Parathyroid adenoma (tissue), 2 donors: ENCODE measurements at regions not wholly inside any gene's neighbourhood (a gene's known extent, or its start where the extent isn't known, plus 50 kb on each side); places are given as distances from the start of the nearest gene placed in this dataset.

Source experiments
- H2AFZ ChIP-seq: fragments of 300-600 bp; sonication (generic); one replicate; pipeline ENCODE4 v1.7.0; 2017; ENCODE audit warnings: antibody characterized with exemption, mild to moderate bottlenecking
- H3K27ac ChIP-seq: fragments of 300-600 bp; sonication (generic); one replicate; pipeline ENCODE4 v1.7.0; 2017
- H3K27me3 ChIP-seq: fragments of 300-600 bp; sonication (generic); one replicate; pipeline ENCODE4 v1.7.0; 2017; ENCODE audit warnings: low read length; ENCODE audit not compliant: control insufficient read depth, insufficient read depth
- H3K36me3 ChIP-seq: fragments of 300-600 bp; sonication (generic); one replicate; pipeline ENCODE4 v1.7.0; 2017; ENCODE audit warnings: low read length; ENCODE audit not compliant: control insufficient read depth, insufficient read depth
- H3K4me1 ChIP-seq: fragments of 300-600 bp; sonication (generic); one replicate; pipeline ENCODE4 v1.7.0; 2017; ENCODE audit warnings: control low read depth
- H3K4me2 ChIP-seq: fragments of 300-600 bp; sonication (generic); one replicate; pipeline ENCODE4 v1.7.0; 2017; ENCODE audit warnings: low read length
- H3K4me3 ChIP-seq: fragments of 300-600 bp; sonication (generic); one replicate; pipeline ENCODE4 v1.7.0; 2017; ENCODE audit warnings: low read depth, low read length
- H3K79me2 ChIP-seq: fragments of 300-600 bp; sonication (generic); one replicate; pipeline ENCODE4 v1.7.0; 2017; ENCODE audit warnings: control low read depth
- H3K9ac ChIP-seq: fragments of 300-600 bp; sonication (generic); one replicate; pipeline ENCODE4 v1.7.0; 2017; ENCODE audit warnings: mild to moderate bottlenecking
- H3K9me3 ChIP-seq: fragments of 300-600 bp; sonication (generic); one replicate; pipeline ENCODE4 v1.7.0; 2017; ENCODE audit warnings: low read length; ENCODE audit not compliant: control insufficient read depth
- TF ChIP-seq, protein P1 (sequence below): fragments of 300-600 bp; sonication (generic); IDR thresholded peaks from one replicate; pipeline ENCODE4 v1.7.0; 2017; ENCODE audit warnings: antibody characterized with exemption, mild to moderate bottlenecking
- donor health status: primary hyperparathyroidism.

DNA sequence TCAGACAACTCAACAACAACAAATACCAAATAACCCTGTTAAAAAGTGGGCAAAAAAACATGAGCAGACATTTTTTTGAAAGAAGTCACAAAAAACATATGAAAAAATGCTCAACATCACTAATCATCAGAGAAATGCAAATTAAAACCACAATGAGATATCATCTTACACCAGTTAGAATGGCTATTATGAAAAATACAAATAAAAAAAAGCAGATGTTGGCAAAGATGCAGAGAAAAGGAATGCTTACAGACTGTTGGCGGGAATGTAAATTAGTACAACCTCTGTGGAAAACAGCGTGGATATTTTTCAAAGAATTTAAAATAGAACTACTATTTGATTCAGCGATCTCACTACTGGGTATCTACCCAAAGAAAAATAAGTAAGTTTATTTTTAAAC lies 114.0 kb downstream of the SLC38A4 start:
- no peak overlapping the region for H3K9ac ChIP-seq
- H3K79me2 ChIP-seq, result no peaks in the 10 kb centered on the region
- no peak overlapping the region for H3K4me2 ChIP-seq
- H3K36me3 ChIP-seq, result no peaks in the 10 kb centered on the region
- TF ChIP-seq, protein P1, sequence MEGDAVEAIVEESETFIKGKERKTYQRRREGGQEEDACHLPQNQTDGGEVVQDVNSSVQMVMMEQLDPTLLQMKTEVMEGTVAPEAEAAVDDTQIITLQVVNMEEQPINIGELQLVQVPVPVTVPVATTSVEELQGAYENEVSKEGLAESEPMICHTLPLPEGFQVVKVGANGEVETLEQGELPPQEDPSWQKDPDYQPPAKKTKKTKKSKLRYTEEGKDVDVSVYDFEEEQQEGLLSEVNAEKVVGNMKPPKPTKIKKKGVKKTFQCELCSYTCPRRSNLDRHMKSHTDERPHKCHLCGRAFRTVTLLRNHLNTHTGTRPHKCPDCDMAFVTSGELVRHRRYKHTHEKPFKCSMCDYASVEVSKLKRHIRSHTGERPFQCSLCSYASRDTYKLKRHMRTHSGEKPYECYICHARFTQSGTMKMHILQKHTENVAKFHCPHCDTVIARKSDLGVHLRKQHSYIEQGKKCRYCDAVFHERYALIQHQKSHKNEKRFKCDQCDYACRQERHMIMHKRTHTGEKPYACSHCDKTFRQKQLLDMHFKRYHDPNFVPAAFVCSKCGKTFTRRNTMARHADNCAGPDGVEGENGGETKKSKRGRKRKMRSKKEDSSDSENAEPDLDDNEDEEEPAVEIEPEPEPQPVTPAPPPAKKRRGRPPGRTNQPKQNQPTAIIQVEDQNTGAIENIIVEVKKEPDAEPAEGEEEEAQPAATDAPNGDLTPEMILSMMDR, result no peak
- H3K27me3 ChIP-seq, result no peaks in the 10 kb centered on the region
- no peaks in the 10 kb centered on the region for H3K4me1 ChIP-seq
- H3K4me3 ChIP-seq, result no peak overlapping the region
- H2AFZ ChIP-seq, result no peak overlapping the region
- H3K9me3 ChIP-seq, result no peaks in the 10 kb centered on the region
- no peak overlapping the region for H3K27ac ChIP-seq

DNA sequence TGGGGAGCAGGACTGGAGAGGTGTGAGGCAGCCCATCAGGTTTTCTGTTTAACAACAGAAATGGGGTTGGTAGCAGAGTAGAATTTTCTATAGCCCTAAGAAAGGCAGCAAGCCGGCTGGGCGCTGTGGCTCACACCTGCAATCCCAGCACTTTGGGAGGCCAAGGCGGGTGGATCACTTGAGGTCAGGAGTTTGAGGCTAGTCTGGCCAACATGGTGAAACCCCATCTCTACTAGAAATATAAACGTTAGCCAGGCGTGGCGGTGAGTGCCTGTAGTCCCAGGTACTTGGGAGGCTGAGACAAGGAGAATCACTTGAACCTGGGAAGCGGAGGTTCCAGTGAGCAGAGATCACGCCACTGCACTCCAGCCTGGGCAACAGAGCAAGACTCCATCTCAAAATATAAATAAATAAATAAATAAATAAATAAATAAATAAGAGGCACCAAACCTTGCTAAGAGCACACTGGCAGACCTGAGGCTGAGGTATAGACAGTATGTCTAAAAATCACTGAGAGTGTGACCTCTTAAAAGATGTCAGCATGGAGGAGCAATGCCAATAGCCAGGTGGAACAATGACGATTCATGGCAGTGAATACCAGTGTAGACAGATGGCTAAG lies 115.6 kb downstream of the SLC38A4 start:
- H3K4me1 ChIP-seq, result no peaks in the 10 kb centered on the region
- H2AFZ ChIP-seq, result no peak overlapping the region
- H3K36me3 ChIP-seq, result no peaks in the 10 kb centered on the region
- no peaks in the 10 kb centered on the region for H3K9me3 ChIP-seq
- H3K4me3 ChIP-seq, result no peak overlapping the region
- TF ChIP-seq, protein P1, result no peak
- H3K27me3 ChIP-seq, result no peaks in the 10 kb centered on the region
- H3K4me2 ChIP-seq, result no peak overlapping the region
- no peak overlapping the region for H3K9ac ChIP-seq
- H3K79me2 ChIP-seq, result no peaks in the 10 kb centered on the region
- no peak overlapping the region for H3K27ac ChIP-seq

DNA sequence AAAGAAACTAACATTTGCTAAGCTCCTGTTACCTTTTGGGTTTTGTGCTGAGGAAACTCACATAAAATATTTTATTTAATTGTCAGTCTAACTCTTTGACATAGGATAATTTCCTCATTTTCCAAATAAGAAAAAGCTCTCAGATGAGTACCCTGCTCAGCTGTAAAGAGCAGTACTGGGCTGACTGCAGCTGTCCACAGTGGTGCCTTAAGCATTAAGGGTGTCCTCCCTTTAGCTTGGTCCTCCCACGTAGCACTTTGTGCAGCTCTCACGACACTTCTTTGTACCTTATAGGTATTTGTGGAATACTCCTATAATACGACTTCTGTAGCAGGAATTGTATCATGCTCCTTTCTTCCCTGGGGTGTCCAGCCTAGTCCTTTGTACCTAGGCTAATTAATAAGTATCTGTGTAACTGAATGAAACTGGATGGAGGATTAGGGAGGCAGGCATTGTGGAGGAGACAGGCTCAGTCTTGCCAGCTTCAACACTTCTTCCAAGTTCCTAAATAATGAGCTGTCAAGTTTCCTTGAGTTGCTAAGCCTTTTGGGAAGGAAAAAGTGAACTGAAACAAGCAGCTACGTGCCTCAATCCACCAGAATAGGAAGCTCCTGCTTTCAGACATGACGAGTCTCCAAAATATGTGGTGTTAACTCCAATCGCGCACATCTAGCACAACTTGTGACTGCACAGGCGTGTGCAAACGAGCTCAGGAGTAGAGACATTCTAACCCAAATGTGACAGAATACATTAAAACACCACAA lies 123.0 kb downstream of the SLC38A4 start:
- Histone ChIP-seq H2AFZ (no peak overlapping the region), H3K9me3 (no peaks in the 10 kb centered on the region), H3K4me2 (no peak overlapping the region), H3K79me2 (no peaks in the 10 kb centered on the region), H3K27me3 (no peaks in the 10 kb centered on the region), H3K9ac (no peak overlapping the region), H3K4me3 (no peak overlapping the region), H3K4me1 (no peaks in the 10 kb centered on the region), H3K36me3 (no peaks in the 10 kb centered on the region), H3K27ac (no peak overlapping the region)
- TF ChIP-seq, protein P1, result no peak

DNA sequence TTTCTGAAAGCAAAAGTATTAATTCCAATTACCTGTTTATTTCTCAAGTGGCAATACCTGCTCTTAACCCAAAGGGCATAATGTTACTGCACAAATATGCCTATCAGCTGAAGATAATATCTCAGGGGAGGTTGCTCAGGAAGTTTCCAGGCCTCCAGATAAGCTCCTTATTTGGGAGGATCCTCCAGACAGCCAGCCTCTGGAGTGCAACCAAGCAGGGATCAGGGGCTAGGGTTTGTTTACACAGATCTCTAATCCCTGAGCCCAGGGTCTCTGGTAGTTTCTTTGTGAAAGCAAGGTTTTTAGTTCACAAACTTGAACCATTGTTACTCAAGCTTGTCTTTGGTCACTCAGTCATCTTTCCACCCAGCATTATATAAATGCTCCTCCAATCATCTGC lies 124.4 kb downstream of the SLC38A4 start:
- Histone ChIP-seq H3K4me3 (no peak overlapping the region), H3K36me3 (no peaks in the 10 kb centered on the region), H3K27ac (no peak overlapping the region), H3K79me2 (no peaks in the 10 kb centered on the region), H3K4me2 (no peak overlapping the region), H3K9ac (no peak overlapping the region), H3K9me3 (no peaks in the 10 kb centered on the region), H2AFZ (no peak overlapping the region), H3K4me1 (no peaks in the 10 kb centered on the region), H3K27me3 (no peaks in the 10 kb centered on the region)
- TF ChIP-seq, protein P1, result no peak

DNA sequence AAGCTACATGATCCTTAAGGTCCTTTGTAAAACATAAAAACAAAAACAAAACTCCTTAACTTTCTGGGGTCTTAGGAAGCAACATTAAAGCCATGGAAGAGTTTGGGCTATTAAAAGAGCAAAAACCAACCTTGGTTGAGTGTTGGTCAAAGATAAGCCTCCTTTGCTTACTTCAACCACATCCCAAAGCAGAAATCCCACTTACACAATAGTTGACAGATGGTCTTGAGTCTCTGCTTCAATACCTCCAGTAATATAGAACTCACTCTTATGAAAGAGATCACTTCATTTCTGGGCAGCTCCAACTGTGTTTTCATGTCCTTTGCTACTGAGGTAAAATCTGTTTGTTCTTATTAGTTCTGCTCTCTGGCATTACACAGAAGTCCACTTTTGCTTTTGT lies 125.8 kb downstream of the SLC38A4 start:
- Histone ChIP-seq H2AFZ (no peak overlapping the region), H3K9me3 (no peaks in the 10 kb centered on the region), H3K79me2 (no peaks in the 10 kb centered on the region), H3K4me2 (no peak overlapping the region), H3K27me3 (no peaks in the 10 kb centered on the region), H3K4me3 (no peak overlapping the region), H3K4me1 (no peaks in the 10 kb centered on the region), H3K36me3 (no peaks in the 10 kb centered on the region), H3K9ac (no peak overlapping the region), H3K27ac (no peak overlapping the region)
- TF ChIP-seq, protein P1, result no peak
